ENCODE measurements at regions not wholly inside any gene's neighbourhood (a gene's known extent, or its start where the extent isn't known, plus 50 kb on each side); places are given as distances from the start of the nearest gene placed in this dataset.
"Not testable (repeated sequence)": the region's sequence is repeated elsewhere in the genome, so short reads cannot be mapped to it uniquely, and the experiment has no call there.

- no peak overlapping the region for H3K4me3 ChIP-seq (ENCODE audit: low read depth, low read length)
- no peak for DNase-seq (ENCODE audit: low read depth)
Observed at GRCh38 chr18:64409511-64409910, 260.6 kb upstream of the LINC00305 start.

- no peak for DNase-seq (ENCODE audit: low read depth)
- no peak overlapping the region for H3K4me3 ChIP-seq (ENCODE audit: low read depth, low read length)
Observed at GRCh38 chr18:64407606-64408005, 258.7 kb upstream of the LINC00305 start.

- DNase-seq (ENCODE audit: low read depth): peak; percentile 63
- no peak overlapping the region for H3K4me3 ChIP-seq (ENCODE audit: low read depth, low read length)
Observed at GRCh38 chr18:64405161-64405560, 256.3 kb upstream of the LINC00305 start.

- H3K4me3 ChIP-seq (ENCODE audit: low read depth, low read length): no peak overlapping the region
- DNase-seq (ENCODE audit: low read depth): no peak
Observed at GRCh38 chr18:64403784-64404503, 255.1 kb upstream of the LINC00305 start.

- DNase-seq (ENCODE audit: low read depth): no peak
- H3K4me3 ChIP-seq (ENCODE audit: low read depth, low read length): no peak overlapping the region
Observed at GRCh38 chr18:64402636-64403035, 253.7 kb upstream of the LINC00305 start.

- DNase-seq (ENCODE audit: low read depth): no peak
- H3K4me3 ChIP-seq (ENCODE audit: low read depth, low read length): no peak overlapping the region
Observed at GRCh38 chr18:64401268-64402060, 252.6 kb upstream of the LINC00305 start.

- no peak for DNase-seq (ENCODE audit: low read depth)
- no peak overlapping the region for H3K4me3 ChIP-seq (ENCODE audit: low read depth, low read length)
Observed at GRCh38 chr18:64399566-64399965, 250.7 kb upstream of the LINC00305 start.

GRCh38 chr18:64398320-64398719, 249.4 kb upstream of the LINC00305 start:
- no peak overlapping the region for H3K4me3 ChIP-seq (ENCODE audit: low read depth, low read length)
- DNase-seq (ENCODE audit: low read depth): no peak

- no peak for DNase-seq (ENCODE audit: low read depth)
- H3K4me3 ChIP-seq (ENCODE audit: low read depth, low read length): no peak overlapping the region
Observed at GRCh38 chr18:64392202-64392601, 243.3 kb upstream of the LINC00305 start.

- no peak overlapping the region for H3K4me3 ChIP-seq (ENCODE audit: low read depth, low read length)
- no peak for DNase-seq (ENCODE audit: low read depth)
Observed at GRCh38 chr18:64384101-64384500, 235.2 kb upstream of the LINC00305 start.

- no peak overlapping the region for H3K4me3 ChIP-seq (ENCODE audit: low read depth, low read length)
- DNase-seq (ENCODE audit: low read depth): no peak
Observed at GRCh38 chr18:64380117-64380516, 231.2 kb upstream of the LINC00305 start.

GRCh38 chr18:64379662-64380061, 230.8 kb upstream of the LINC00305 start:
- no peak for DNase-seq (ENCODE audit: low read depth)
- no peak overlapping the region for H3K4me3 ChIP-seq (ENCODE audit: low read depth, low read length)

GRCh38 chr18:64377446-64377845, 228.6 kb upstream of the LINC00305 start:
- H3K4me3 ChIP-seq (ENCODE audit: low read depth, low read length): no peak overlapping the region
- no peak for DNase-seq (ENCODE audit: low read depth)

GRCh38 chr18:64372850-64373249, 224.0 kb upstream of the LINC00305 start:
- no peak for DNase-seq (ENCODE audit: low read depth)
- H3K4me3 ChIP-seq (ENCODE audit: low read depth, low read length): no peak overlapping the region

- DNase-seq (ENCODE audit: low read depth); H3K4me3 ChIP-seq (ENCODE audit: low read depth, low read length): not testable (repeated sequence)
Observed at GRCh38 chr18:64369830-64370440, 221.0 kb upstream of the LINC00305 start.

GRCh38 chr18:64365106-64365505, 216.2 kb upstream of the LINC00305 start:
- DNase-seq (ENCODE audit: low read depth): no peak
- H3K4me3 ChIP-seq (ENCODE audit: low read depth, low read length): no peak overlapping the region

- no peak overlapping the region for H3K4me3 ChIP-seq (ENCODE audit: low read depth, low read length)
- DNase-seq (ENCODE audit: low read depth): no peak
Observed at GRCh38 chr18:64337673-64338072, 188.8 kb upstream of the LINC00305 start.

- H3K4me3 ChIP-seq (ENCODE audit: low read depth, low read length): no peak overlapping the region
Observed at GRCh38 chr18:64337018-64337417, 188.1 kb upstream of the LINC00305 start.

GRCh38 chr18:64334748-64335147, 185.9 kb upstream of the LINC00305 start:
- DNase-seq (ENCODE audit: low read depth): no peak
- no peak overlapping the region for H3K4me3 ChIP-seq (ENCODE audit: low read depth, low read length)

More at GRCh38 chr18:64337018-64337417, 188.1 kb upstream of the LINC00305 start:
- no peak for DNase-seq (ENCODE audit: low read depth)

- no peak for DNase-seq (ENCODE audit: low read depth)
- H3K4me3 ChIP-seq (ENCODE audit: low read depth, low read length): no peak overlapping the region
Observed at GRCh38 chr18:64333584-64333983, 184.7 kb upstream of the LINC00305 start.

All from skeletal muscle cell (primary cell).